ENCODE measurements at regions not wholly inside any gene's neighbourhood (a gene's known extent, or its start where the extent isn't known, plus 50 kb on each side); places are given as distances from the start of the nearest gene placed in this dataset.

- TF ChIP-seq EP300 (IDR thresholded peaks at IDR 0.05; ENCODE audit: borderline replicate concordance) (no peak), RAD21 (IDR thresholded peaks at IDR 0.05; ENCODE audit: low read depth) (no peak), REST (IDR thresholded peaks at IDR 0.05; ENCODE audit: low read depth) (no peak), TAF1 (IDR thresholded peaks at IDR 0.05; ENCODE audit: low read depth) (no peak), CEBPB (IDR thresholded peaks at IDR 0.05) (no peak)
These were observed 119.2 kb downstream of the NAA11 start for GRCh38 chr4:79206660-79207059.

All from Ishikawa (cell line).